ENCODE measurements at regions not wholly inside any gene's neighbourhood (a gene's known extent, or its start where the extent isn't known, plus 50 kb on each side); places are given as distances from the start of the nearest gene placed in this dataset.

DNA sequence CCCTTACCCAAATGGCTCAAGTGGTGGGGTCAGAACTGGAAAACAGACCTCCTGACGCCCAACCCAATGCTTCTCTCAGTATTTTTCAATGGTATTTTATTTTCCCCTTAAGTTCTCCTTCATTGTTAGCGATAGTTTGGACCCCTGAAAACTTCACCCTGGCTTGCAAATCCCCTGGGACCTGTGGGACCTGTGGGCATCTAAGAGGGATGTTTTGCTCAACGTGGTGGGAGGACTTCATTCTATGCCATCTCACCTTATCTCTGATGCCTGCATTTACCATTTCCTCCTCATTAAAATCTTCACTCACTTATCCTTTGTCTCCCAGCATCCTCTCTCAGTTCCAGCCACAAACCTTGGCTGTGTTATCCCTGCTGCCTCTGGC lies 59.4 kb upstream of the GZMB start:
- DNase-seq (ENCODE audit: low spot score): no peak

DNA sequence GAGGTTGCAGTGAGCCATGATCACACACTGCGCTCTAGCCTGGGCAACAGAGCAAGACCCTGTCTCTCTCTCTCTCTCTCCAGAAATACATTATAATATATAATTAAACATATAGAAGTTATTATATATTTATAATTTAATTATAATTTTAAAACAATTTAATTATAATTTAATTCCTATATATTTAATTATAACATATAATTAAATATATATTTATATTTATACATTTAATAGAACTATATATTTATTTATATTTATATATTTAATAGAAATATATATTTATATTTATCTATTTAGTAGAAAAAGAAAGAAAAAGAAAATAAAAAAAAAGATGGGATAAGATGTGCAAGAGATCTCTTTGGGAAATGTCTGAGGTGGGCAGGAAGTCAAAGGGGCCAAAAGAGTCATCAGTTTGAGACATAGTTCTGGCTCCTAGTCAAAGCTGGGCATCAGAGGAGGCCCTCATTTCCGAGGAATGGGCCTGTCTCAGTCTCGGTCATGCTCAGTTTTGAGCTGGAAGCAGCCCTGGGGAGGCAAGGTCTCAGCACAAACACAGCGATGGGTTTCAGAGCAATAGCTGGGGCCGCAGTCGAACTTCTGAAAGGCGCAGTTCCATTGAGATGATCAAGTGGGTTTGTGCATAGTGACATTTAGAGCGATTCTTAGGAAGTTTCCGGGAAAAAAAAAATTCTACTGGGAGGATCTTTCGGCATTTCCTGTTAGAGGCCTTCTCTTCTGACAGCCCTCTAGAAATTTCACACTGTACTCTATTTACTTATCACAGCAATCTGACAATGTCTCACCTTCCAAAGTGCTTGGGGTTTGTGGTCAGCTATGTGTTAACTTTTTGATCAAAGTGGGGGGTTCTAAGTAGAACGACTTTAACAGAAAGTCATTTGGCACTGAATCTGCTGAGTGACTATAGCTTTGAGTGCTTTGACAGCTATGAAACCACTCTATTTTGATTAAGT lies 58.7 kb upstream of the GZMB start:
- no peak for DNase-seq (ENCODE audit: low spot score)

DNA sequence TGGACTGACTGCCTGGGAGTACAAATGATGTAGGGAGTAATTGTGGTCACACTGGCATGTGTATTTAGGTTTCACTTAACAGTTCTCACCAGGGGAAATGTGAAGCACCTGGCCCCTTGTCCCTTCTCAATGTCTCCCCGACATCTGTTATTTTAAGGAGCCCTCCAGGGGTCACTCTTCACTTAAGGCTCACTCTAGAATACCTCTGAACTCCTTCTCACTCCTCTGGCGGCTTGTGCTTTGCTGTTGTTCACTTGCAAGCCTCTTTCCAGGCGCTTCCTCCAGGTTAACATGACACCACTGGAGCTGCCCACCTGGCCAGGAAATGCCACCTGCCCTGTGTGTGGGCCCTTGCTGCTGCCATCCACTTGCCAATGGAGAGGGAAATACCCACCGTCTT lies 56.5 kb upstream of the GZMB start:
- DNase-seq (ENCODE audit: low spot score): peak; percentile 28

DNA sequence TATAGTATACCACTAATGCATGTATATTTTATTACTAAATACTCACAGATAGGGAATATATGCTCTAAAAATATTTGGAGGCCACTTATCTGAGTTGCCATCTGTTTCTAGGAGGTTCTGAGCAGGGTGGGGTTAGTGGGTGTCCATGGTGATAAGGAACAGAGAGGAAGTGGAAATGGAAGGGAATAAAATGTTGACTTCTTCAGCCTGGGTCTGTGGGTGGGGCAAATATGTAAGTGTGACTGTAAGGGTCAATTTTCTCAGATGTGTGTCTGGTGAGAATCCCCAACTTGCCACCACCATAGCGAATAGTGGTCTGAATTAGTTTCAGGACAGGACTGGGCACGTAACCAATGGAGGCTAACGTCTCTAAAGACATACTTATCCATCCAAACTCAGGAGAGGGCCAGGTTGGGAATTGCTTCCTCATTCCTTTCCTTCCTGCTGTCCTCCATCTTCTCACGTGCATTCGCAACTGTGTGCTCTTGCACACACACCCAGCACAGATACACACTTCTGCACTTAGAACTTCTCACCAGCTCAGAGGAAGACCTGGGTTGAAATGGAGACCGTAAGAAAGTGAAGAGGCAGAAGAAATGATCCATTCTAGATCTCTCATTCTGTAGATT lies 54.2 kb upstream of the GZMB start:
- peak; percentile 84 for DNase-seq (ENCODE audit: low spot score)

Data from hematopoietic multipotent progenitor cell treated with erythropoietin and hydrocortisone succinate and interleukin-3 and kit ligand, for 17 days (in vitro differentiated cells).